ENCODE measurements at regions not wholly inside any gene's neighbourhood (a gene's known extent, or its start where the extent isn't known, plus 50 kb on each side); places are given as distances from the start of the nearest gene placed in this dataset.

DNA sequence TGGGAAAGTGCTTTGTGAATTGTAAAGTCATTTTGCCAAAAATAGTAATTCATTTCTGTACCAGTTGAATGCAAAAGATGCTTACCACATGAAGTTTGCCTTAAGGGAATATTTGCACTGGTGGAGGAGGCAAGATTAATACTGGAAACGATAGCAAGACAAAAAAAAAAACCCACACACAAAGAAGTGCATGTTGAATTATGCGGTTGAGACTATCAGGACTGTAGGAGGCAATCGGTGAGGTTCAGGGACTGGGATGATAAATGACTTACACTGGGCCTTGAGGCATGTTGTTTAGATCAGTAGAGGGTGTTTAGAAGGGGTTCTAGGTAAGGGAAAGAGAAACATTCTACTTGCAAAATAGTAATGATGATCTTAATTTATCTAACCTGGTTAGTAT, 142.2 kb upstream of the HMGA2 start:
- H3K4me1 ChIP-seq (ENCODE audit: insufficient read depth) = no peaks in the 10 kb centered on the region

DNA sequence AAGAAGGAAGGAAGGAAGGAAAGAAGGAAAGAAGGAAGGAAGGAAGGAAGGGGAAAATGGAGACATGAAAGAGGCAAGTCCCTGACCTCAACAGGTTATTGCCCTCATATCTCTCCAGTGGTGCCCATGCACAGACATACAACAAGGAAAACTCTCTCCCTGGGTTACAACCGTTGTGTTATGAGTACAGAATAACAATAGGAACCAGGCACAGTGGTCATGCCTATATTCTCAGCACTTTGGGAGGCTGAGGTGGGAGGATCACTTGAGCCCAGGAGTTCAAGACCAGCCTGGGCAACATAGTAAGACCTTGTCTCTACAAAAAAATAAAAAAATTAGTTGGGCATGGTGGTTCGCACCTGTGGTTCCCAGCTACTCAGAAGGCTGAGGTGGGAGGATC, 139.4 kb upstream of the HMGA2 start:
- TF ChIP-seq, protein P1, sequence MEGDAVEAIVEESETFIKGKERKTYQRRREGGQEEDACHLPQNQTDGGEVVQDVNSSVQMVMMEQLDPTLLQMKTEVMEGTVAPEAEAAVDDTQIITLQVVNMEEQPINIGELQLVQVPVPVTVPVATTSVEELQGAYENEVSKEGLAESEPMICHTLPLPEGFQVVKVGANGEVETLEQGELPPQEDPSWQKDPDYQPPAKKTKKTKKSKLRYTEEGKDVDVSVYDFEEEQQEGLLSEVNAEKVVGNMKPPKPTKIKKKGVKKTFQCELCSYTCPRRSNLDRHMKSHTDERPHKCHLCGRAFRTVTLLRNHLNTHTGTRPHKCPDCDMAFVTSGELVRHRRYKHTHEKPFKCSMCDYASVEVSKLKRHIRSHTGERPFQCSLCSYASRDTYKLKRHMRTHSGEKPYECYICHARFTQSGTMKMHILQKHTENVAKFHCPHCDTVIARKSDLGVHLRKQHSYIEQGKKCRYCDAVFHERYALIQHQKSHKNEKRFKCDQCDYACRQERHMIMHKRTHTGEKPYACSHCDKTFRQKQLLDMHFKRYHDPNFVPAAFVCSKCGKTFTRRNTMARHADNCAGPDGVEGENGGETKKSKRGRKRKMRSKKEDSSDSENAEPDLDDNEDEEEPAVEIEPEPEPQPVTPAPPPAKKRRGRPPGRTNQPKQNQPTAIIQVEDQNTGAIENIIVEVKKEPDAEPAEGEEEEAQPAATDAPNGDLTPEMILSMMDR (IDR thresholded peaks at IDR 0.05; ENCODE audit: poor library complexity) = no peak
- TF ChIP-seq EZH2 (IDR thresholded peaks at IDR 0.05; ENCODE audit: borderline replicate concordance) = no peak
- Histone ChIP-seq H3K9me3 (ENCODE audit: low read depth) (no peaks in the 10 kb centered on the region), H3K4me1 (ENCODE audit: insufficient read depth) (no peaks in the 10 kb centered on the region), H2AFZ (no peak overlapping the region), H3K27me3 (no peaks in the 10 kb centered on the region), H3K4me2 (no peak overlapping the region), H3K36me3 (replicated peaks; ENCODE audit: insufficient read depth, low read depth) (no peaks in the 10 kb centered on the region), H3K9me2 (replicated peaks; ENCODE audit: insufficient read depth) (no peaks in the 10 kb centered on the region), H3K27ac (no peak overlapping the region), H3K79me2 (no peaks in the 10 kb centered on the region), H3K4me3 (no peak overlapping the region), H4K20me1 (ENCODE audit: insufficient read depth, poor library complexity, severe bottlenecking) (no peaks in the 10 kb centered on the region)
- WGBS (ENCODE audit: low lambda C conversion rate, missing lambda C conversion rate) = 80% methylated on average over 2 of the region's 2 CpGs
- DNase-seq (ENCODE audit: low spot score) = no peak

More for the DNA sequence above, 142.2 kb upstream of the HMGA2 start:
- no peak for DNase-seq (ENCODE audit: low spot score)
- H3K4me2 ChIP-seq = no peak overlapping the region
- 43% methylated on average over 3 of the region's 3 CpGs for WGBS (ENCODE audit: low lambda C conversion rate, missing lambda C conversion rate)
- no peak overlapping the region for H3K27ac ChIP-seq
- no peaks in the 10 kb centered on the region for H3K36me3 ChIP-seq (replicated peaks; ENCODE audit: insufficient read depth, low read depth)
- no peak overlapping the region for H3K4me3 ChIP-seq
- no peak for TF ChIP-seq EZH2phosphoT487 (IDR thresholded peaks at IDR 0.05; ENCODE audit: low read depth, severe bottlenecking, unreplicated experiment)
- no peak for TF ChIP-seq EZH2 (IDR thresholded peaks at IDR 0.05; ENCODE audit: borderline replicate concordance)
- TF ChIP-seq, protein P1 (IDR thresholded peaks at IDR 0.05; ENCODE audit: poor library complexity) = no peak
- no peak overlapping the region for H2AFZ ChIP-seq
- H3K9me3 ChIP-seq (ENCODE audit: low read depth) = no peaks in the 10 kb centered on the region
- no peaks in the 10 kb centered on the region for H3K79me2 ChIP-seq
- H4K20me1 ChIP-seq (ENCODE audit: insufficient read depth, poor library complexity, severe bottlenecking) = no peaks in the 10 kb centered on the region
- H3K9me2 ChIP-seq (replicated peaks; ENCODE audit: insufficient read depth) = no peaks in the 10 kb centered on the region
- H3K27me3 ChIP-seq = no peaks in the 10 kb centered on the region

DNA sequence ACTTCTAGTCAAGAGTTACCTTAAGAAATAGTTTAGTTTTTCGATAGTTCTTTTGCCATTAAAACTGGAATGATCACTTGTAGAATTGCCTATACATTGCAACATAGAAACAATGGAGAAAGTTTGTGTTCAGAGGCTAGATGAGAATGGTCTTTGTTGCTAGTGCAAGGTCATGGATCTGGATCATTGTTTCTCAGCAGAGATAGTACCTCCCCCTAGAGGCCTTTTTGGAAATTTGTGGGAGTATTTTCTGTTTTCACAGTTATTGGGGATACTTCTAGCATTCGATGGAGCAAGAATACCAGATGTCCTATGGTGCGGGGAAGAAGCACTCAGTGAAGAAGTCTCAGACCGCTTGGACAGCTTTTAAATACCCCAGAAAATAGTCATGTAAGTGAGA, 138.8 kb upstream of the HMGA2 start:
- Histone ChIP-seq H4K20me1 (ENCODE audit: insufficient read depth, poor library complexity, severe bottlenecking) (no peaks in the 10 kb centered on the region), H3K79me2 (no peaks in the 10 kb centered on the region), H3K27ac (no peak overlapping the region), H3K27me3 (no peaks in the 10 kb centered on the region), H2AFZ (no peak overlapping the region), H3K36me3 (replicated peaks; ENCODE audit: insufficient read depth, low read depth) (no peaks in the 10 kb centered on the region), H3K4me2 (no peak overlapping the region), H3K9me2 (replicated peaks; ENCODE audit: insufficient read depth) (no peaks in the 10 kb centered on the region), H3K9me3 (ENCODE audit: low read depth) (no peaks in the 10 kb centered on the region), H3K4me1 (ENCODE audit: insufficient read depth) (no peaks in the 10 kb centered on the region), H3K4me3 (no peak overlapping the region)
- DNase-seq (ENCODE audit: low spot score) = peak; percentile 14
- TF ChIP-seq, protein P1 (IDR thresholded peaks at IDR 0.05; ENCODE audit: poor library complexity) = peak; percentile 43
- TF ChIP-seq EZH2phosphoT487 (IDR thresholded peaks at IDR 0.05; ENCODE audit: low read depth, severe bottlenecking, unreplicated experiment) = no peak
- WGBS (ENCODE audit: low lambda C conversion rate, missing lambda C conversion rate) = 76% methylated on average over 4 of the region's 4 CpGs

DNA sequence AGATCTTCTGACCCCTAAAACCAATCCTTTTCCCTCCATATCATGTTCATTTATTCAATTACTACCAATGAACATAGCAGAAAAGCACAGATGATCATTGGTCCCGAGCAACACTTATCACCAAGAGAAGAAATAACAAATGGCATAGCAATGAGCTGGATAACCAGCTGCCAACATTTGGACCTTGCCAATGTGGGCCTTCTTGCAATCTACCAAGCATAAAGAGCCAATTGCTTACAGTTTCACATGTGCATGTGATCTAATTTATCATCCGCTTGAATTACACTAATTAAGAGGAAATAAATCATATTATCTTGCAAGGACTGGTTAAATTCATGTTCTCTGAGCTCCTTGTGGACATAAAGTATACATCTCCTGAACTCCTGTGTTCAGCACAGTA, 134.8 kb upstream of the HMGA2 start:
- H3K79me2 ChIP-seq = no peaks in the 10 kb centered on the region
- TF ChIP-seq EZH2 (IDR thresholded peaks at IDR 0.05; ENCODE audit: borderline replicate concordance) = no peak
- TF ChIP-seq EZH2phosphoT487 (IDR thresholded peaks at IDR 0.05; ENCODE audit: low read depth, severe bottlenecking, unreplicated experiment) = no peak
- TF ChIP-seq, protein P1 (IDR thresholded peaks at IDR 0.05; ENCODE audit: poor library complexity) = no peak
- H2AFZ ChIP-seq = no peak overlapping the region
- no peak for DNase-seq (ENCODE audit: low spot score)
- no peaks in the 10 kb centered on the region for H3K9me3 ChIP-seq (ENCODE audit: low read depth)
- no peaks in the 10 kb centered on the region for H3K4me1 ChIP-seq (ENCODE audit: insufficient read depth)
- no peaks in the 10 kb centered on the region for H3K27me3 ChIP-seq
- no peaks in the 10 kb centered on the region for H3K9me2 ChIP-seq (replicated peaks; ENCODE audit: insufficient read depth)
- WGBS (ENCODE audit: low lambda C conversion rate, missing lambda C conversion rate) = 94% methylated on average over 2 of the region's 2 CpGs
- no peaks in the 10 kb centered on the region for H4K20me1 ChIP-seq (ENCODE audit: insufficient read depth, poor library complexity, severe bottlenecking)
- no peaks in the 10 kb centered on the region for H3K36me3 ChIP-seq (replicated peaks; ENCODE audit: insufficient read depth, low read depth)
- no peak overlapping the region for H3K27ac ChIP-seq
- no peak overlapping the region for H3K4me2 ChIP-seq
- no peak overlapping the region for H3K4me3 ChIP-seq

Data from hepatocyte (in vitro differentiated cells).